NCI-H748 (cell line): ENCODE measurements at regions not wholly inside any gene's neighbourhood (a gene's known extent, or its start where the extent isn't known, plus 50 kb on each side); places are given as distances from the start of the nearest gene placed in this dataset.

Source experiments
- DNase-seq: peaks from one replicate; lab custom pipeline; 2025; ENCODE audit not compliant: unreplicated experiment; lab: John Stamatoyannopoulos, UW

DNA sequence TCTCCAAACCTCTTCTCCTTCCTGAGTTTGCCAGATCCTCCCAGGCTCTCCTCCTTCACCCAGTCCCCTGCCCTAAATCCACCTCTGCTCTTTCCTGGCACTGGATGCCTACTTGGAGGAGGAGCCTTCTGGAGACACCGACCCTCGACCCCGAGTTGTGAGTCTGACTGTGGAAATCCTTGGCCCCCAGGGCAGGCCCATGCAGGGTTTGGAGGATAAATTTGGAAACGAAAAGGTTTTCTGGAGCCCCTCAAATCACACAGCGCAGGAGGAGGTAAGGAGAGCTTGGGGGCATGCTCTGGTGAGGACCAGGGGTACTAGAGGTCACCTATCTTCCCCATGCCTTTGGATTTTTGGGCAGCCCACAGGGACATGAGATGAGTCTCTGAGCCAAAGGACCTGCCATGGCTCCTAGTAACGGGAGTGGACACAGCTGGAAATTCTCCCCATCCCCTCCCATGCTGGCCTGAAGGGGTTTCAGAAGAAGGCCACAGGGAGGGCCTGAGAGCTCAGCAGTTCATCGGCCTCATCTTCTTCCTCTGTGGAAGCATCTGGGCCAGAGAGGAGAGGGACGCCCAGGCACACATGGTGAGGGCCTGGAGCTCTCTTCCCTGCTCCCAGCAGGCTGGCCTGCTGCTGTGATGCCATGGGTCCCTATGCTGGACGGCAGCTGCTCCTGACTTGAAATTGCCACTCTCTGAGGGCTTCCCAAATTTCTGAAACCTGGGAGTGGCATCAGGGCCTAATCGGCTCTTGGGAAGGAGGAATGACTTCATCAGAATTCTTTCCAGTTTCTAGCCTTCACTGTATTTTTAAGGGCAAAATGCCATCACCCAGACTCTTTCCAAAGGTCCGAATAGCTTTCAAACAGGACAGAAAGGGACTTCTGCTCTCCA lies 68.6 kb upstream of the ITGA11 start:
- no peak for DNase-seq

DNA sequence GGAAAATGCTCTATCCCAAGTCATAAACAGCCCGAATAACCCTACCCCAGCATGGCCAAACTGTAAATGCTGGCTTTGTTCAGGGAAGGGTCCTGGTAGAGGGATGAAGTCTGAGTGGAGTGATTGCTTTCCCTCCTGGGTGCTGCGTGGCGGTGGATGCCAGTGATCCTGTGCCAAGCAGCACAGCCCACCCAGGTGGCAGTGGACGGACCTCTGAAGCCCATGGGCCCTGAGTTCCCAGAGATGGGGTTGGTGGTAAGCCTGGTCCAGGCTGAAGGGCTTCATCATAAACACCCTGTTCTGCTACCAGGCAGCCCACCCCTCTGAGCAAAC lies 69.3 kb upstream of the ITGA11 start:
- DNase-seq = no peak

DNA sequence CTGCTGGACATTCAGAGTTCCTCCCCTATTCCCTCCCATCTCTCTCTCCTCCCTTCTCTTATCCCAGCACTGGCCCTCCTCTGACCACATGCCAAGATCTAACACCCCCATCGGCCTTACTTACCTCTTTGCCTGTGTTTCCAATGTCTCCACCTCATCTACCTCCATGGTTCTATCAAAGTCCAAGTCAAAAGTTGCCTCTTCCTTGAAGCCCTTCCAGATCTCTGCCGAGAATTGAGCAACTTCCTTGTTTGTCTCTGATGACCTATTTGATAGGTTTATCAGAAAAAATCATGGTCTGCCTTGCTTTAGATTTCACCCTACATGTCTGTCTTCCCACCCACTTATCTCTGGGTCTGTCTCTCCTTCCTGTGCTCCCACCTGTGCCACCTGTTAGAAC lies 69.7 kb upstream of the ITGA11 start:
- DNase-seq = no peak

DNA sequence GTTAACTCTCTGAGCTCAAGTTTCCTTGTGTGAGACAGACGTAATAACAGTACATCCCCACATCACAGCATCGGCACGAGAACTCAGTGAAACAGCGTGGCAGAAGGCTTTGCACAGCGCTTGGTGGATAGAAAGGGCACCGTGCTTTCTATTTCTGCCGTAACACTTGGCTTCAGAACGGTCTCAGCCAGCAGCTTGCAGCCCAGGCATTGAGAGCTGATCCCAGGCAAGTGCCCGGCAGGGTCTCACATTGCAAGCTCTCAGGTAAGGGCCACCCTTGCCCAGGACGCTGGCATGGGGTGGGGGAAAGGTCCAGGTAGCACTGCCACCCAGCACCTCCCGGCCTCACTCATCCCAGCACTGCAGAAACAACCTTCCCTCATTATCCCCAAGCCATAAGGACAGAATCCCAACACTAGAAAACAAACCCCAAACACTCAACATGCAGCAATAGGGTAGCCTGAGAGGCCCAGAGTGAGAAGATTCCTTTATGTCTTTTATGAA lies 70.5 kb upstream of the ITGA11 start:
- no peak for DNase-seq

DNA sequence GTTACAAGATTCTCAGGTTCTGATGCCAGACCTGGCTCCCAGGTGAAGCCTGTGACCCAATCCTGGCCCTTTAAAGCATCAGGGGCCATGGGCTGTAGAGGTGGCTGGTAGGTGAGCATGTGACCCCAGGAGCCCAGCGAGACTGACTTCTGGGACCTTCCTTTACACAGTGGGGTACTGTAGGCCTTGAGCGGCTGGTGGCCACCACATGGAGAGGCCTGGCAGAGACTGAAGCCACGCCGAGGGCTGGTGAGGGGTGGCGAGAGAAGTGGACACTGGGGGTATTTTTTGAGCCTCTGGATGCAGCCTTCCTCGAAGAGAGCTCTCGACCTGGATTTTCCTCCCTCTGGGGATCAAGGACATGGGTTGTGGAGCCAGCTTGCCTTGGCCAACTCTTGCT lies 71.2 kb upstream of the ITGA11 start:
- DNase-seq = no peak

DNA sequence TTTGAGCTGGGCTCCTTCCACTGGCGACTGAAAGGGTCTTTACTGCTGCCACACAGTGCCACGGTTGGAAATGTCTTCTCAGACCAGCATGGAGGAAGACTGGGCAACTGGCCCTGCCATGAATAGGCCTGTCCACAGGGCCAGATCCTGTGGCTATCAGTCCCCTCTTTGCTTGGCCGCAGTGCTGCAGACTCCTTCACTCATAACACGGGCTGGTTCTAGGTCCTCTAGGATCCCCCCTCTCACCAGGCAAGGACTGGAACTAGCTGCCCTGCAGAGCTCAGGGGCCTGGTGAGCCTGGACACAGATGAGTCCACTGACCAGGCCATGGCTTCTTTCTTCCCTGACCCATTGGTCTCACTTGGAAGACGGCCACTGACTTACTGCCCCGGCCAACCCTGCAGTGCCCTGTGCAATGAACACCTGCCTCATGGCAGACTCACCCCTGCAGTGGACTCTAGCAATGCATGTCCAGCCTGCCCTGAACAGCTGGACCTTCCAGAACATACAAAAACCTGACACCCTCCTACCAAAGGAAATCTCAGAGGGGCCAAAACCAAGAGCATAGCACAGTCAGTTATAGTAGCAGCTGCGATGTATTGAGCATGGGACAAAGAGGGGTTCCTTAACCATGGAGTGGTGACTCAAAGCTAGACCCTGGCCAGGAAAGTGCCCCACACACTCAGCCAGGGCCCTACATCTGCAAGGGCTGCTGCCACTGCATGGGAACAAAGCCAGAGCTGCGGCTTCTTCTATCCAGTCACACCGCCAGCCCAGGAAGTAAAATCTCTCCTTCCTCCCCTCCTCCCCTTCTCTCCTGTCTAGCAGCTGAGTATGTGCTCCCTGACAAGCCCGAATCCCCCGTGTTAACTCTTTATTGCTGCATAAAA lies 72.1 kb upstream of the ITGA11 start:
- no peak for DNase-seq

DNA sequence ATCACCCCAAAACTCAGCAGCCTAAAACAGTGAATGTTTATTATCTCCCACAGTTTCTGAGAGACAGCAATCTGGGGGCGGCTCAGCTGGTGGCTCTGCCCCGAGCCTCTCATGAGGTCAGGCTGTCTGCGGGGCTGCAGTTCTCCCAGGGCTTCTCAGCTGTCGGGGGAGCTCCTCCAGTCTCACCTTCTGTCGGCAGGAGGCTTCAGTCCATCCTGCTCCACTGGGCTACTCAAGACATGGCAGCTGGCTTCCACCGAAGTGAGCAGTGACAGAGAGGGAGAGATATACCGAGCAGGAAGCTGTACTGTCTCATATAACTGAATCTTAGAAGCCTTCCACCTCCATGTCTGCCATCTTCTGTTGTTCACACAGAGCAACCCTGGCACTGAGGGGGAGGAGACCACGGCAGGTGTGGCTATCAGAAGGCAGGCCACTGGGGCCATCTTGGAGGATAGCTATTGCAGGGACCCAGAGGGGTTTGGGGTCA lies 72.8 kb upstream of the ITGA11 start:
- no peak for DNase-seq

DNA sequence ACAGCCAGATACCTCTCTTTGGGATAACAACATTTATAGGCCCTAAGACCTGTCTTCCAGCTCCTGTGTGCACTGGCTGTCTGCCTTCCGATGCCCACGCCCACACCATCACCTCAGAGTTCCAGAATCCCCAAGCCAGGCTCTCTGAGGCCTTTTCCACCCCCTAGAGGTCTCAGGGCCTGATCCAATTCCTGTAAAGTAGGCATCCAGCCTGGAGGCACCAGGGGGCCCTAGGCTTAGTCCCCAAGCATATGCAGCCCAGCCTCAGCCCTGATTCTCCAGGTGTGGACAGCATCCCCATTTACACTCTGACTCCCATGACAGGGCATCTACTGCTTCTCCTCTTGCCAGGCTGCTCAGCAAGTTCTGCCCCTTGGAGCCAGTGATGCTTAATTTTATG lies 72.7 kb upstream of the CORO2B start:
- DNase-seq = no peak

DNA sequence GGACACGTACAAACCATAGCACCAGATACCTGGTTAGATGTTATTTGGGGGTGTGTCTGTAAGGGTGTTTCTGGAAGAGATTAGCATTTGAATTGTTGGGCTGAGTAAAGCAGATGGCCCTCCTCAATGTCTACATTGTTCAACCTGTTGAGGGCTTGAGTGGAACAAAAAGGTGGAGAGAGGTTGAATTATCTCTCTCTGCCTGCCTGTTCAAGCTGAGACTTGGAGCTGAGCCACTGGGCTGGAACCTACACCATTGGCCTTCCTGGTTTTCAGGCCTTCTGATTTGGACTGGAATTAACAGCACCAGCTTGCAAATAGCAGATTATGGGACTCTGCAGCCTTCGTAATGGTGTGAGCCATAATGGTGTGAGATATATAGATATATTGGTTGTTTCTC lies 71.3 kb upstream of the CORO2B start:
- peak; percentile 4 for DNase-seq

DNA sequence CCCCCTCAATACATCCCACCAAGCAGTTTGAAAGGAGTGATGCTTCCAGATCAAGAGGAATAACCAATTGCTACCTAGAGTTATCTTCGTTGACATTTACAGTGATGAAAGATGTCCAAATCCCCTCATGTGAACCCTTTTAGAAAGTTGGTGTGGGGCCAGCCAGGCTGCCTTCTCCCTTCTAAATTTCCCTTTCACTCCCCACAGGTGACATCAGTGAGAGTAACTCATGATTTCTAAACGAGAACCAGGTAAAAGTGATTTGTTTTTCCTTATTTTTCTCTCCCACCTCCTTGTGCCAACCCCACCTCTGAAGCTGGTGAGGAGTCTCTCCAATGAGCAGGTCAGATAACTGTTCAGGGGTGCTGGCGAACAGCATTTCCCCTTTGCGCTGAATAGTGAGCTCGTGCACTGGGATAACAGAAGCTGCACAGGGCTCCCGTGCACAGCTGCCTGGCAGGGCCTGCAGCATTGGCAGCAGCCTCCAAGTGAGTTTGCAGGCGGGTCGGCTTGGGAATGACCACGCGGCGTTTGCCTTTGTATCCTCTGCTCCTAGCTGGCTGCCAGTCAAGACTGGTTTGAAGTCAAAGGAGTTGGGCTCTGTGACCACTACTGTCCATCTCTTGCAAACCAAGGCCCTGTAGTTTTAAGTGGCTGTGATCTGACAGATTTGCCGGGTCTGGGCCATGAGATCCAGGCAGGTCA lies 70.2 kb upstream of the CORO2B start:
- no peak for DNase-seq

DNA sequence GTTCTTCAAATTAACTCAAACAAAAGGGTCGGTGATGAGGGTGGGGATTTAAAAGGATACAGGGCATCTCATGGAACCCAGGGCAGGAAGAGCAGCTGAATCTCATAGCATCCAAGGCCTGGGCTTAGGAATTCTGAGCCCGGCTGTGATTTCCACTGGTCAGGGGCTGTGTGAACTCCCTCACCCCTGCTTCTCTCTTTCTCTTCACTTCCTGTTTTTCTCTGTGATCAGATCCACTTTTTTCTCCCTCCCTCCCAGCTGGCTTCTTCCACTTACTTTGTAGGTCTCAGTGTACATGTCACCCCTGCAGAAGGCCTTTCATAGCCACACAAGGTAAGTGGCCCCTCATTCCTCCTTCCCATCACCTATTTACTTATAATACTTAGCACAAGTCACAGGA lies 68.2 kb upstream of the CORO2B start:
- DNase-seq = no peak

DNA sequence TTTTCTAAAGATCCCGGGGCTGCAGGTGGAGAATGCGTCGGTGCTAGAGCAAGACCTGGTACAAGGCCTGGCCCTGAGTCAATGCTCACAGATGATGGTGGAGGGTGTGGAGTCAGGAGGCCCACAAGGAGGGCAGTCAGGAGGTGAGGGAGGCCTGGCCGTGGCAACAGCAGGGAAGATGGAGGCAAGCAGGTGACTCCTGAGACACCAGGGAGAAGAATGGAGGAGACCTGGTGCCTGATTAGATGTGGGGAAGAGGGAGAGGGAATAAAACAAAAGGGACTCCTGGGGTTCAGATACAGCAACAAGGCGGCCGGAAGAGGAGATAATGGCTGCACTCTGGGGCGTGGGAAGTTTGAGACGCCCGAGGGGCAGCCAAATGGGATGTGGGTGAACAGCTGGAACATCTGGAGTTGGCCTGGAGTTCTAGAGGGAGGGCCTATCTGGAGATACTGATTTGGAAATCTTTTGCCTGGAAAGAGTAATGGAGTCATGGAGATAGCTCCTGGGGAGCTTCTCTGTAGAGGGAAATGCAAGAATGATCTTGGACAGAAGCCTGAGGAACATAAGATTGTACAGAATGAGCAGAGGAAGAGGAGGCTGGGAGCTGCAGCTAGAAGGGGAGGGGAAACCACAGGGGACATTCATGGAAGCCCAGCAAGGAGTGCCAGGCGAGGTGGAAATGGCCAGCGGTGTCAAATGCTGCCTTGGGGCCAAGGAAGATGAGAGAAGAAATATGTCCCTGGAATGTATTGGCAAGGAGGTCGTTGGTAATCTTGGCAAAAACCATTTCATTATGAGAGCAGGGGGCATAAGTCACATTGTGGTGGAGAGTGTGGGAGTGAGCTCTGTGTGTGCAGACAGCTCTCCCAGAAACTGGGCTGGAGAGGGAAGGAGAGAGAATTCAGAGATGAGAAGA lies 67.5 kb upstream of the CORO2B start:
- no peak for DNase-seq

DNA sequence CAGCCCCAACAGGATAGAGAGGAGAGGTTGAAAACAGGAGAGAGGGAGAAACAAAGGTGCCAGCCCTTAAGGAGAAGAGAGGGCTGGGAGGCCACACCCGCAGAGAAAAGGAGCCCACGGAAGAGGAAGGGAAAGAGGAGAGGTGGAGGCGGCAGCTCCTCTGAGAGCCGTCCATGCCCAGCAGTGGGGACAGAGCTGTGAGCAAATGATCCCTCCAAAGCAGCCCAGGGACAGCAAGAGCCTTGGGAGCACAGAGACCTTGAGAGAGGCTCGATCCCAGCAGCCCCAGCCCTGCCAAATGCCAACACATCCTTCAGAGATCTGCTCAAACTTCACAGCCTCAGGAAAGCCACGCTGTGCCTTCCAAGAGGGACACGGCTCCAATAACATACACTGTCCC lies 66.7 kb upstream of the CORO2B start:
- DNase-seq = no peak

DNA sequence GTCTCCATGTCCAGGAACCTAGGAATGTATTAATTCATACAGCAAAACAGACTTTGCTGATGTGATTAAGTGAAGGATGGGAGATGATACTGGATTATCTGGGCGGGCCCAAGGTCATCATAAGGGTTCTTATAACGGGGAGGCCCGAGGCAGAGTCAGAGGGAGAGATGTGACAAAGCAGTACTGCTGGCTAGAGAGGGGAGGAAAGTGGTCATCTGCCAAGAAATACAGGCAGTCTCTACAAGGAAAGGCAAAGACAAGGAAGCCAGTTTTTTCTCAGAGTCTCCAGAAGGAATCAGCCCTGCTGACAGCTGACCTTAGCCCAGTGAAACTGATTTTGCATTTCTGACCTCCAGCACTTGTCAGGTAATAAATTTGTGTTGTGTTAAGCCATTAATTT lies 66.2 kb upstream of the CORO2B start:
- DNase-seq = no peak

DNA sequence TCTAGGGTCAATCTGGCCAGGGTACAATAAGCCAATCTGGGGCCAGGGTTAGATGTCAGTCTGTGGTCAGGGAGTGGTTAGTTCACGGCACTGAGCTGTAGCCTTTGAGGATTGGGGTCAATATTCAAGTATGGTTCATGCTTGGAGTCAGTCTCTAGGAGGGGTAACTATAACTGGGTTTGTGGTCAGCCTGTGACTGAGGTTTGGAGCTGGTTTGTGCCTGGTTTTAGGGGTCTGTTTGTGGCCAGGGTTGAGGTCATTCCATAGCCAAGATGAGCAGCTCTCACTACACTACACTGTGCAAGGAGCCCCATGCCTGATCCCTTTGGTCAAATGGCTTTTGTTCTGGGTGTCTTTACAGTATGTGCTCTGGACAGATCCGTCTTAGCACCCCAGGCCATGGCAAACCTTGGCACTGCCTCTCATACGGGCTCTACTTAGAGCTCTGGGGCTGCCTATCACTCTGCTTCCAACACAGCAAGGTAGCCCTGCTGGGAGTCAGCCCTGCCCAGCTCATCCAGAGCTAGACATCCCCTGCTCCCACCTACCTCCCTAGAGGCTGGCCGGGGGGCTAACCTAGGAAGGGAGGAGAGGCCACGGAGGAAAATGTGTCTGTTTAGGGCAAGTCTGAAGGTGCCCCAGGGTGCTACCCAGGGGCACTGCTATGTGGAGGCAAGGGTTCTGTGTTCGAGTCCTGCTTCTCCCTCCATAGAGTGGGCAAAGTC lies 63.3 kb upstream of the CORO2B start:
- DNase-seq = no peak

DNA sequence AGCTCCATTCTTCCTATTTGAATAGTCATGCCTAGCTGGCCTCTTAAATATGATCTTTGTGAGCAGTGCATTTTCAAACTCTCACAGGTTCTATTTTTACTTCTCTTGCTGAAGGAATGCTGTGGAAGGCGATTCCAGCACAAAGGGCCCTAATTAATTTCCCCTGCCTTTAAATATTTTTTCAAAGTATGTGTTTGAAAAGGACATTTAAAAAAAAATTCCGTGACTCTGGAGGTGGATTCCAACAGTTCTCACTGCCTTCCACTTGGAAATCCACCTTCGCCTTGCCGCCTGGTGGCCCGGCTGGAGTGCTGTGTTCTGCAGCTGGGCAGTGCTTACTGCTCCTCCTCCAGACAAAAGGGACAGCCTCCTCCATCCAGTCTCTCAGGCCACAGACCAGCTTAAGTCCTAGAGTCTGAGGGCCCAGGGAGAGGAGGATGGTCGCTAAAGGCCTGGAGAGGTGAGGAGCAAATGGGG lies 61.5 kb upstream of the CORO2B start:
- DNase-seq = no peak

DNA sequence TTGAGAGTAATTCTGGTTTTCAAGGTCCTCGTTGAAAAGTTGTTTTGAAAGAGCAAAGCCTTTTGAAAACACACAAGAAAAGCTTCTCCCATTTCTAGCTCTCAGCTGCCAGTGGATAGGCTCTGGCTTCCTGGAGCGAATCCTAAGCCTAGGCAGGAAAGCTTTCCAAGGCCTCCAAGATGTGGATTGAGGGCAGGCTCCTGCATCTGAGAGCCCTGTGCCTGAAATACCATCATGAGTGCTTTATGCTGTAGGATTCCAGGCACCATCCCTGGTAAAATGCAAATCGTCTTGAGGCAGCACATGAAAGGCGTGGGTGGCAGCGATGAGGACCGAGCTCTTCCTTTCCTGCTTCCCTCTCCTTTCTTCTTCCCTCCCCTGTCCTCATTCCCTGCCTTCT lies 60.7 kb upstream of the CORO2B start:
- no peak for DNase-seq

DNA sequence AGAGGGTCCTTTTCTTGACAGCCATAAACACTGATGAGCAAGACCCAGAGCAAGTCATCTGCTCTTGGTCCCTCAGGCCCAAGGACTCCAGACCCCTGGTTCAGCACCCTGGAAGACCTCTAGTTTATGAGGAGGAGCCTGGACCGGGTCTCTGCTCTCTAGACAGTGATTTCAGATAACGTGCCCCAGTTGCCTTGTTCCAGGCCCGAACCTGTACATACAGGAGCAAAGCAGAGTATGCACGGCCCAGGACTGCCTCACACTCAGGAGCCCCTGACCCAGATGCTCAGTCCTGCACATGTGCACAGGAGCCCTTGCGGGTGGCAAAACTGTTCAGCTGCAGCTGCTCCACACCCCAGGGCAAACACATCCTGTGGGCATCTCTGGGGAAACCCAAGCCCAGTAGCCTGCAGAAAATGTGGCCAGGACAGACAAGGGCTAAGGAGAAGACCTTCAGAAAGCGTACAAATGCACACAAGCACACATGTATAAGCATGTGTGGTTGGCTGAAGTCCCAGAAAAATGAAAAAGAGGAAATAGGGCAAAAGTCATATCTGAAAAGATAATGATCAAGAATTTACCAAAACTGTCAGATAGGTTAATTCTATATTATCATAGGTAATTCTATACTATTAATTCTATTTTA lies 59.9 kb upstream of the CORO2B start:
- no peak for DNase-seq
